ENCODE measurements at regions not wholly inside any gene's neighbourhood (a gene's known extent, or its start where the extent isn't known, plus 50 kb on each side); places are given as distances from the start of the nearest gene placed in this dataset.

DNA sequence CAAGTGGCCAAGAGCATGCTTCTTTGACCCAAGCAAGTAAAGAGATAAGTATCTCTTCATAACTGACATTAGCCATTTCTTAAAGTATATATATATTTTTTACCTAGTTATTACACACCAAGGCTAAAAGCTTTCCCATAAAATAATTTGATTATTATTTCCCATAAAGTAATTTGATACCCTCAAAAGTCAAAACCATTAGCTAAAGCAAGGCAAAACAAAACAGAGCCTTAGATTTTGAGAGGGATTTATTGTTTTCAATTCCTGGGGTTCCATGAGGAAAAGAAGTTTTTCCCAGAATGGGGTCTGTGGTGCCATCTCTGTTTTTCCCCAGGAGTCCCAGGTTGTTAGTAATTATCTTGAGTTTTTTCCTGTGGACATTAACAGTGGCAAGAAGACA, 125.5 kb upstream of the NUDT4 start:
- Histone ChIP-seq H3K27ac (ENCODE audit: insufficient read depth, low read length) (no peak overlapping the region), H3K18ac (ENCODE audit: low read depth, low read length) (no peak overlapping the region), H2AFZ (replicated peaks; ENCODE audit: low read length, poor library complexity) (no peak overlapping the region), H3K4me3 (ENCODE audit: insufficient read depth, low read depth, low read length) (no peak overlapping the region), H2AK5ac (ENCODE audit: low read depth, low read length) (no peak overlapping the region), H3K27me3 (ENCODE audit: control insufficient read depth, insufficient read depth, low read length) (no peaks in the 10 kb centered on the region), H4K91ac (ENCODE audit: insufficient read depth, low read depth, low read length) (no peak overlapping the region), H3K36me3 (ENCODE audit: control insufficient read depth, insufficient read depth, low read length) (no peaks in the 10 kb centered on the region), H2AK9ac (replicated peaks; ENCODE audit: low read depth, low read length, poor library complexity) (no peak overlapping the region), H4K20me1 (ENCODE audit: insufficient read depth, low read length) (no peaks in the 10 kb centered on the region), H3K4ac (ENCODE audit: low read depth, low read length) (no peak overlapping the region), H2BK20ac (ENCODE audit: low read depth, low read length) (no peak overlapping the region), H2BK120ac (ENCODE audit: low read depth, low read length) (no peak overlapping the region), H4K8ac (ENCODE audit: low read depth in 2 of 2, low read length in 2 of 2) (no peak overlapping the region), H3K9ac (ENCODE audit: low read depth, low read length) (no peak overlapping the region), H3K56ac (ENCODE audit: extremely low read depth, insufficient read depth, low read length) (no peak overlapping the region), H4K5ac (ENCODE audit: low read depth, low read length) (no peak overlapping the region), H2BK5ac (ENCODE audit: low read depth, low read length, poor library complexity, severe bottlenecking) (no peak overlapping the region), H3K9me3 (ENCODE audit: control insufficient read depth, insufficient read depth, low read length) (peaks cover 6% of the 10 kb centered on the region), H3K4me2 (ENCODE audit: low read depth, low read length) (no peak overlapping the region), H3K23ac (ENCODE audit: low read depth, low read length) (no peak overlapping the region), H3K14ac (replicated peaks; ENCODE audit: low read depth, low read length) (no peak overlapping the region), H2BK15ac (ENCODE audit: low read depth, low read length) (no peak overlapping the region), H3K79me1 (ENCODE audit: low read depth in 1 of 2, low read length in 2 of 2) (no peaks in the 10 kb centered on the region), H3K4me1 (ENCODE audit: control insufficient read depth, insufficient read depth, low read length) (peaks cover 9% of the 10 kb centered on the region), H3K9me1 (ENCODE audit: insufficient read depth, low read length) (peaks cover 3% of the 10 kb centered on the region)
- BruUV-seq (replicated peaks), result no TSS peak
- intact Hi-C loops (cut with micrococcal nuclease), result no loop called here
- in situ Hi-C loops (cut with MboI; ENCODE audit: low sequenced_read_pairs), result no loop called here
- CTCF ChIA-PET, result no interaction called here
- dilution Hi-C loops (cut with HindIII; ENCODE audit: low sequenced_read_pairs, unreplicated experiment), result no loop called here
- no peak for DNase-seq
- TF ChIP-seq RAD21 (IDR thresholded peaks at IDR 0.05; ENCODE audit: low read length) (no peak), RFX5 (IDR thresholded peaks at IDR 0.05; ENCODE audit: low read depth, low read length) (no peak), MAFK (IDR thresholded peaks at IDR 0.05; ENCODE audit: low read depth, low read length) (no peak), RCOR1 (IDR thresholded peaks at IDR 0.05; ENCODE audit: insufficient replicate concordance, low read length) (no peak), BHLHE40 (IDR thresholded peaks at IDR 0.05; ENCODE audit: low read depth, low read length) (no peak)
- ATAC-seq (ENCODE audit: low read depth), result no peak
- POLR2A ChIA-PET (ENCODE audit: unreplicated experiment), result no interaction called here

Data from IMR-90 (cell line).